ENCODE measurements at regions not wholly inside any gene's neighbourhood (a gene's known extent, or its start where the extent isn't known, plus 50 kb on each side); places are given as distances from the start of the nearest gene placed in this dataset.

DNA sequence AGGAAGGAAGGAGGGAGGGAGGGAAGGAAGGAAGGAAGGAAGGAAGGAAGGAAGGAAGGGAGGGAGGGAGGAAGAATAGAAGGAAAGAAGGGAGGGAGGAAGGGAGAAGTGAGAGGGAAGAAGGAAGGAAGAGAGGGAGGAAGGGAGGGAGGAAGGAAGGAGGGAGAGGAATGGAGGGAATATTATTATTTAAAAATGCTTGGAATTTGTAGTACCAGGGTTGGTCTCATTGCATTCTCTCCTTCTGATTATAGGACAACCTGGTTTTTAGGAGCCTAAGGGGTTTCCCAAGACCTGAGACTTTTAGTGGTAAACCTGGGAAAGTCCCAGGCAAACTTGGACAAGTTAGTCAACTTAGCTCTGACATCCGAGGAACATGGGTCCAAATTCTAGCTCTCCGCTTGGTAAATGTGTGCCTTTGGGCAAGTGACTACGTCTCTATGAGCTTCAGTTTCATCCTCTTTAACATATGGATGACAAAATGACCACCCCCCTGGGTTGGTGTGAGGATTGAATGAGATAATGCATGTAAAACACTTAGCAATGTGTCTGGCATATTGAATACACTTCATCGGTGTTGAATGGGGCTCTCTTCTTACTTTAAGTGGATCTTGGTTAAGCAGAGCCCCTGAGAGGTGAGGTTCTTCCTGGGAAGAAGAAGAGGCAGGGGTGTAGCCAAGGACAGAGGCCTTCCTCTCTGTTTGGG is 690.7 kb upstream of the TBX3 start:
- Histone ChIP-seq H3K4me1 (ENCODE audit: control insufficient read depth in 5 of 5, insufficient read depth in 5 of 5, low read length in 5 of 5) (peaks cover 0 to 9% (median 0%) of the 10 kb centered on the region in 5 donors), H3K27ac (ENCODE audit: low read depth in 1 of 2, low read length in 1 of 2) (no peak overlapping the region), H3K4me3 (no peak overlapping the region), H3K9ac (ENCODE audit: insufficient read depth in 1 of 2, low read length in 2 of 2) (peak overlapping the region in 1 of 2 donors; percentile 1), H3K9me3 (ENCODE audit: control insufficient read depth in 4 of 4, insufficient read depth in 3 of 4, low read length in 3 of 4) (no peaks in the 10 kb centered on the region), H3K27me3 (ENCODE audit: control insufficient read depth in 3 of 3, insufficient read depth in 3 of 3, low read length in 2 of 3) (no peaks in the 10 kb centered on the region), H3K36me3 (ENCODE audit: control insufficient read depth in 4 of 4, insufficient read depth in 4 of 4, low read length in 4 of 4) (no peaks in the 10 kb centered on the region)
- TF ChIP-seq, protein P1, sequence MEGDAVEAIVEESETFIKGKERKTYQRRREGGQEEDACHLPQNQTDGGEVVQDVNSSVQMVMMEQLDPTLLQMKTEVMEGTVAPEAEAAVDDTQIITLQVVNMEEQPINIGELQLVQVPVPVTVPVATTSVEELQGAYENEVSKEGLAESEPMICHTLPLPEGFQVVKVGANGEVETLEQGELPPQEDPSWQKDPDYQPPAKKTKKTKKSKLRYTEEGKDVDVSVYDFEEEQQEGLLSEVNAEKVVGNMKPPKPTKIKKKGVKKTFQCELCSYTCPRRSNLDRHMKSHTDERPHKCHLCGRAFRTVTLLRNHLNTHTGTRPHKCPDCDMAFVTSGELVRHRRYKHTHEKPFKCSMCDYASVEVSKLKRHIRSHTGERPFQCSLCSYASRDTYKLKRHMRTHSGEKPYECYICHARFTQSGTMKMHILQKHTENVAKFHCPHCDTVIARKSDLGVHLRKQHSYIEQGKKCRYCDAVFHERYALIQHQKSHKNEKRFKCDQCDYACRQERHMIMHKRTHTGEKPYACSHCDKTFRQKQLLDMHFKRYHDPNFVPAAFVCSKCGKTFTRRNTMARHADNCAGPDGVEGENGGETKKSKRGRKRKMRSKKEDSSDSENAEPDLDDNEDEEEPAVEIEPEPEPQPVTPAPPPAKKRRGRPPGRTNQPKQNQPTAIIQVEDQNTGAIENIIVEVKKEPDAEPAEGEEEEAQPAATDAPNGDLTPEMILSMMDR (IDR thresholded peaks at IDR 0.05; ENCODE audit: control extremely low read depth, extremely low read depth): no peak
- 83 to 91% methylated on average over 4 of the region's 4 CpGs for WGBS, 2 donors
- ATAC-seq (ENCODE audit: insufficient read depth, low FRiP score) (no peak), DNase-seq (no peak)

DNA sequence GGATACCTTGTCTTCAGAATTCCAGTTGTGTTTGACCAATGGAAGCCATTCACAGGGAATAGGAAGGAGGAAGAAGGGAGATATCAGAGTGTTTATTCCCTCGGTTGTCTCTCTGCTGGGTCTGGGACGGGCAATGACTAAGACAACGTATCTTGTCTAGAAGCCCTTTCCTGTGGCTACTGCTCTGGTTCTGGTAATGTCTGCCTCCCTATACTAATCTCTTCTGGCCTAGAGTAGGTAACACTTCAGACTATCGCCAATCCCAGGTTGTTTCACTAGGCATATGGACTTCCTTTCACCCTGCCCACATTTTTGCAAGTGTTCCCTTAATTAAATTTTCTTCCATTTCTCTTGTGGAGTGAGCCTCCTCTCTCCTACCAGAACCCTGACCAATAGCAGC is 687.7 kb upstream of the TBX3 start:
- Histone ChIP-seq H3K9me3 (ENCODE audit: control insufficient read depth in 4 of 4, insufficient read depth in 3 of 4, low read length in 3 of 4) (no peaks in the 10 kb centered on the region), H3K4me3 (no peak overlapping the region), H3K27me3 (ENCODE audit: control insufficient read depth in 3 of 3, insufficient read depth in 3 of 3, low read length in 2 of 3) (no peaks in the 10 kb centered on the region), H3K36me3 (ENCODE audit: control insufficient read depth in 4 of 4, insufficient read depth in 4 of 4, low read length in 4 of 4) (no peaks in the 10 kb centered on the region), H3K4me1 (ENCODE audit: control insufficient read depth in 5 of 5, insufficient read depth in 5 of 5, low read length in 5 of 5) (no peaks in the 10 kb centered on the region), H3K9ac (ENCODE audit: insufficient read depth in 1 of 2, low read length in 2 of 2) (no peak overlapping the region), H3K27ac (ENCODE audit: low read depth in 1 of 2, low read length in 1 of 2) (no peak overlapping the region)
- WGBS, 2 donors: 91 to 94% methylated on average over 4 of the region's 4 CpGs
- TF ChIP-seq, protein P1 (IDR thresholded peaks at IDR 0.05; ENCODE audit: control extremely low read depth, extremely low read depth): no peak
- ATAC-seq (ENCODE audit: insufficient read depth, low FRiP score) (no peak), DNase-seq (no peak)

DNA sequence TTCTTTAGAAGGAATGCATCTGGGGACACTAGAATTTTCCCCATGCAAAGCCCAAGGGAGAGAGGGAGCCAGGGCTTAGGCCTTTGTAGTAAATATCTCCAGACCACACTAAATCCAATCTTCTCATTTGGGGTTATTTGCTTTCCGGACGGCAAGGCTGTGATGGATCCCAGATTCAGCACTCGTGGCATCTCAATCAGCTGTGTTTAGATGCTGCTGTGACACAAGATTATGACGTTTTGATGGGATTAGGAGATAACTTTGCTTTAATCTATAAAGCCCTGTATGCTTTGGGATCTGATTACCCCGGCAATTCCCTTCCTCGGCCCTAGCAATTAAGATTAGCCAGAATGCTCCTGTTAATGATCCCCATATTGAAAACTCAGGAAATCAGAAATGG is 686.7 kb upstream of the TBX3 start:
- no peak overlapping the region for H3K27ac ChIP-seq (ENCODE audit: low read depth in 1 of 2, low read length in 1 of 2)
- ATAC-seq (ENCODE audit: insufficient read depth, low FRiP score): no peak
- WGBS, 2 donors: 76 to 77% methylated on average over 6 of the region's 6 CpGs

More for the DNA sequence above, 686.7 kb upstream of the TBX3 start:
- Histone ChIP-seq H3K9ac (ENCODE audit: insufficient read depth in 1 of 2, low read length in 2 of 2) (no peak overlapping the region), H3K27me3 (ENCODE audit: control insufficient read depth in 3 of 3, insufficient read depth in 3 of 3, low read length in 2 of 3) (no peaks in the 10 kb centered on the region), H3K9me3 (ENCODE audit: control insufficient read depth in 4 of 4, insufficient read depth in 3 of 4, low read length in 3 of 4) (no peaks in the 10 kb centered on the region), H3K4me3 (no peak overlapping the region), H3K4me1 (ENCODE audit: control insufficient read depth in 5 of 5, insufficient read depth in 5 of 5, low read length in 5 of 5) (no peaks in the 10 kb centered on the region), H3K36me3 (ENCODE audit: control insufficient read depth in 4 of 4, insufficient read depth in 4 of 4, low read length in 4 of 4) (no peaks in the 10 kb centered on the region)
- DNase-seq: no peak
- TF ChIP-seq, protein P1 (IDR thresholded peaks at IDR 0.05; ENCODE audit: control extremely low read depth, extremely low read depth): no peak
